ENCODE measurements at regions not wholly inside any gene's neighbourhood (a gene's known extent, or its start where the extent isn't known, plus 50 kb on each side); places are given as distances from the start of the nearest gene placed in this dataset.

DNA sequence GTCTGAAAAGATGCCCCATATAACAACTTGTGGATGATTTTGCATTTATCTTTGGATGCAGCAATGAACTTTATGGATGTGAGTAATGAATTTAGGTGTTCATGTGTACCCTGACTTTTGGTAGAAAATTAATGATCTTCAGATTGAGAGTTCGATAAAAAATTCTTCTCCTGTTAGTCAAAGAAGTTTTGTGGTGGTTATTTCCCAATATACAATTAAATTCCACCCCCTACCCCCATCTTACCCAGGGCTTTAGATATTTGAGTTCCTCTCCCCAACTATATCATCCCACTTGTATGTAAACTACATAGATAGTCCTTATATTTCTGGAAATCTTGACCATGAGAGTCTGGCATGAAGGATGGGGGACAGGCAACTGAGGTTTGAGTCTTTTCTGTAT is 126.1 kb upstream of the ALDH1A3 start:
- in situ Hi-C loops (cut with HindIII; ENCODE audit: low sequenced_read_pairs) = no loop called here
- DNase-seq (ENCODE audit: low read depth, low spot score) = no peak
- no peak overlapping the region for H3K4me3 ChIP-seq (ENCODE audit: low read depth, low read length)
- TF ChIP-seq, protein P1, sequence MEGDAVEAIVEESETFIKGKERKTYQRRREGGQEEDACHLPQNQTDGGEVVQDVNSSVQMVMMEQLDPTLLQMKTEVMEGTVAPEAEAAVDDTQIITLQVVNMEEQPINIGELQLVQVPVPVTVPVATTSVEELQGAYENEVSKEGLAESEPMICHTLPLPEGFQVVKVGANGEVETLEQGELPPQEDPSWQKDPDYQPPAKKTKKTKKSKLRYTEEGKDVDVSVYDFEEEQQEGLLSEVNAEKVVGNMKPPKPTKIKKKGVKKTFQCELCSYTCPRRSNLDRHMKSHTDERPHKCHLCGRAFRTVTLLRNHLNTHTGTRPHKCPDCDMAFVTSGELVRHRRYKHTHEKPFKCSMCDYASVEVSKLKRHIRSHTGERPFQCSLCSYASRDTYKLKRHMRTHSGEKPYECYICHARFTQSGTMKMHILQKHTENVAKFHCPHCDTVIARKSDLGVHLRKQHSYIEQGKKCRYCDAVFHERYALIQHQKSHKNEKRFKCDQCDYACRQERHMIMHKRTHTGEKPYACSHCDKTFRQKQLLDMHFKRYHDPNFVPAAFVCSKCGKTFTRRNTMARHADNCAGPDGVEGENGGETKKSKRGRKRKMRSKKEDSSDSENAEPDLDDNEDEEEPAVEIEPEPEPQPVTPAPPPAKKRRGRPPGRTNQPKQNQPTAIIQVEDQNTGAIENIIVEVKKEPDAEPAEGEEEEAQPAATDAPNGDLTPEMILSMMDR (IDR thresholded peaks at IDR 0.05; ENCODE audit: low read depth, low read length) = no peak

DNA sequence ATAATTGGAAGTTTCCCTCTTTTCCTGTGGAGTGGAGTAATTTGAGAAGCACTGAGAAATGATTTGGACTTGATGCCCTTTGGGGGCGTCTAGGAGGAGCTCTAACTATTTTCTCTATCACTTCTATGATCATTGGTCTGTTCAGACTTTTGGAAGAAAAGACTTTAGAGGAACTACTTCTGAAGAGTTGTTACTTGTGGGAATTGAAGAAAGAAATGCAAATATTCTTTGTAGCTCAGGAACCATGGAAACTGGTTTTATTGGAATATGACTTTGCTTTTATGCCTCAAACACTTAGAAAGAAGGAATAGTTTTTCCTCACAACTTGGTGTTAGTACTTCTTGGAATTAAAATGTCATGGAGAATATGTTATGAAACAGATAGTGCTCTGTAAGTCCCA is 122.0 kb upstream of the ALDH1A3 start:
- H3K4me3 ChIP-seq (ENCODE audit: low read depth, low read length) = no peak overlapping the region
- no peak for DNase-seq (ENCODE audit: low read depth, low spot score)
- in situ Hi-C loops (cut with HindIII; ENCODE audit: low sequenced_read_pairs) = no loop called here
- TF ChIP-seq, protein P1 (IDR thresholded peaks at IDR 0.05; ENCODE audit: low read depth, low read length) = no peak

DNA sequence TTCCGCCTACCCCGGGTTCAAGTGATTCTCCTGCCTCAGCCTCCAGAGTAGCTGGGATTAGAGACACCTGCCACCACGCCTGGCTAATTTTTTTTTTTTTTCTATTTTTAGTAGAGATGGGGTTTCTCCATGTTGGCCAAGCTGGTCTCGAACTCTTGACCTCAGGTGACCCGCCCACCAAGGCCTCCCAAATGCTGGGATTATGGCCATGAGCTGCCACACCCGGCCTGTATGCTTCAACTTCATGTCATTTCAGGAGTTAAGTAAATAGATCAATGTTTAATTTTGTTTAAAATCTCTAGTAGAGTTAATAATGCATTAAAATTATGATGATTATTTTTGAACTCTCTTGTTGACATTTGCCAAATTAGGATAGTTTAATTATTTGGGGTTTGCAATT is 121.1 kb upstream of the ALDH1A3 start:
- in situ Hi-C loops (cut with HindIII; ENCODE audit: low sequenced_read_pairs) = no loop called here
- DNase-seq (ENCODE audit: low read depth, low spot score) = no peak
- H3K4me3 ChIP-seq (ENCODE audit: low read depth, low read length) = no peak overlapping the region
- TF ChIP-seq, protein P1 (IDR thresholded peaks at IDR 0.05; ENCODE audit: low read depth, low read length) = no peak

- peak; percentile 30 for DNase-seq (ENCODE audit: low read depth, low spot score)
- in situ Hi-C loops (cut with HindIII; ENCODE audit: low sequenced_read_pairs) = no loop called here
- H3K4me3 ChIP-seq (ENCODE audit: low read depth, low read length) = no peak overlapping the region
- TF ChIP-seq, protein P1 (IDR thresholded peaks at IDR 0.05; ENCODE audit: low read depth, low read length) = no peak
Observed at GRCh38 chr15:100759106-100759505, 120.5 kb upstream of the ALDH1A3 start.

DNA sequence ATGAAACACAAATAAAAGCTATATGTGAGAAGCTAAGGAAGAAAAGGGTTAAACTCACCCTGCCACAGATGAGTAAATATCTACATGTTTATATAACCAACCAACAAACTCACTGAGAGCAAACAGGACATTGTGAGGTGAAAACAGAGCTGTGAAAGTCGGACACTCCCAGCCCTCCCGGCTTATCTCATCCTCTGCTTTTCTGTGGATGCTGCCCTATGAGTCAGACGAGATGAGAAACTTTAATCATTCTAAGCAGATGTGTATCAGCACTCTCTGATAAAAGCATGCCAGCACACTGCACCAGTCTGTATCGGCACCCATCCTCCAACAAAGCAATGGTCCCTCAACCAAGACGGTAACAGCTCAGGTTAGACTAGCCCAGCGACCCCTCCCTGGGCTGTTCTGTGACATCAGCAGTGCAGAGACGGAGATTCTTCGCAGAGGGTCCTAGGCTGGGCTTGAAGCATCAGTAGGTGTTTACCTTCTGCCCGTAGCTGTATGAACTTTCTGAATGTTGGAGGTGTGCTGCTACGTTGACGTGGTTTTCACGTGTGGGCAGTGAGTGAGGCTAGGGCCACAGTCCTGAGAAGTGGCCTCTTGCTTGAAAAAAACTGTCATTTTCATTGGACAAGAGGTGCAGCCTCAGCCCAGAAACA is 119.8 kb upstream of the ALDH1A3 start:
- in situ Hi-C loops (cut with HindIII; ENCODE audit: low sequenced_read_pairs) = no loop called here
- no peak overlapping the region for H3K4me3 ChIP-seq (ENCODE audit: low read depth, low read length)
- DNase-seq (ENCODE audit: low read depth, low spot score) = peak; percentile 36
- TF ChIP-seq, protein P1 (IDR thresholded peaks at IDR 0.05; ENCODE audit: low read depth, low read length) = no peak

- TF ChIP-seq, protein P1 (IDR thresholded peaks at IDR 0.05; ENCODE audit: low read depth, low read length) = no peak
- no peak overlapping the region for H3K4me3 ChIP-seq (ENCODE audit: low read depth, low read length)
- in situ Hi-C loops (cut with HindIII; ENCODE audit: low sequenced_read_pairs) = no loop called here
Observed at GRCh38 chr15:100760357-100760903, 119.2 kb upstream of the ALDH1A3 start.

More at GRCh38 chr15:100760357-100760903, 119.2 kb upstream of the ALDH1A3 start:
- no peak for DNase-seq (ENCODE audit: low read depth, low spot score)
